Mesendoderm (in vitro differentiated cells): ENCODE measurements at regions not wholly inside any gene's neighbourhood (a gene's known extent, or its start where the extent isn't known, plus 50 kb on each side); places are given as distances from the start of the nearest gene placed in this dataset.

ENCODE experiments used
- DNase-seq: peaks from one replicate; pipeline ENCODE4 v3.0.0; 2013
- H2AK5ac ChIP-seq: 2 replicates; pipeline ENCODE4 v1.6.1; 2013; ENCODE audit warnings: low read length, inconsistent platforms
- H2BK120ac ChIP-seq: 2 replicates; pipeline ENCODE4 v1.6.1; 2013; ENCODE audit warnings: low read depth, mild to moderate bottlenecking, low read length, moderate library complexity, mixed read lengths
- H2BK15ac ChIP-seq: replicated peaks from 2 replicates; pipeline ENCODE4 v1.6.1; 2013; ENCODE audit warnings: low read depth, mild to moderate bottlenecking, moderate library complexity
- H2BK5ac ChIP-seq: 2 replicates; pipeline ENCODE4 v1.6.1; 2013; ENCODE audit warnings: low read length, inconsistent platforms
- H3K18ac ChIP-seq: 2 replicates; pipeline ENCODE4 v1.6.1; 2013; ENCODE audit warnings: mild to moderate bottlenecking, low read length, mixed read lengths
- H3K23ac ChIP-seq: one replicate; pipeline ENCODE4 v1.6.1; 2013; ENCODE audit warnings: low read length
- H3K27ac ChIP-seq: 2 replicates; pipeline ENCODE4 v1.5.1; 2013; ENCODE audit warnings: low read depth, mild to moderate bottlenecking, inconsistent platforms, low read length, moderate library complexity
- H3K27me3 ChIP-seq: 2 replicates; pipeline ENCODE4 v1.6.1; 2013; ENCODE audit warnings: low read length, control low read depth, mild to moderate bottlenecking, inconsistent platforms; ENCODE audit not compliant: insufficient read depth, poor library complexity
- H3K36me3 ChIP-seq: 2 replicates; pipeline ENCODE4 v1.6.1; 2013; ENCODE audit warnings: low read length, inconsistent platforms; ENCODE audit not compliant: control insufficient read depth, insufficient read depth
- H3K4ac ChIP-seq: one replicate; pipeline ENCODE4 v1.6.1; 2013; ENCODE audit warnings: low read depth, mild to moderate bottlenecking, low read length, moderate library complexity
- H3K4me1 ChIP-seq: 2 replicates; pipeline ENCODE4 v1.6.1; 2013; ENCODE audit warnings: low read depth, low read length, inconsistent platforms; ENCODE audit not compliant: control insufficient read depth
- H3K4me2 ChIP-seq: 2 replicates; pipeline ENCODE4 v1.6.1; 2013; ENCODE audit warnings: low read length
- H3K4me3 ChIP-seq: 2 replicates; pipeline ENCODE4 v1.5.1; 2013; ENCODE audit warnings: mild to moderate bottlenecking, low read length
- H3K56ac ChIP-seq: one replicate; pipeline ENCODE4 v1.6.1; 2013; ENCODE audit warnings: low read length
- H3K79me1 ChIP-seq: 2 replicates; pipeline ENCODE4 v1.6.1; 2013; ENCODE audit warnings: low read length, inconsistent platforms
- H3K79me2 ChIP-seq: 2 replicates; pipeline ENCODE4 v1.6.1; 2013; ENCODE audit warnings: mild to moderate bottlenecking, low read length; ENCODE audit not compliant: control insufficient read depth, insufficient read depth
- H3K9ac ChIP-seq: 2 replicates; pipeline ENCODE4 v1.6.1; 2013; ENCODE audit warnings: low read length, inconsistent platforms
- H4K5ac ChIP-seq: one replicate; pipeline ENCODE4 v1.6.1; 2013; ENCODE audit warnings: low read length
- H4K8ac ChIP-seq: one replicate; pipeline ENCODE4 v1.6.1; 2013; ENCODE audit warnings: low read depth, mild to moderate bottlenecking, control low read depth, low read length, moderate library complexity
- WGBS: extraction: QIAGEN DNeasy Blood & Tissue Kit; methylation state at CpG from one replicate; pipeline ENCODE4 v1.1.7; 2013; ENCODE audit warnings: low lambda C conversion rate, missing lambda C conversion rate; ENCODE audit not compliant: insufficient coverage; ENCODE audit errors: extremely low coverage; 5-methylcytosine and 5-hydroxymethylcytosine counted together

DNA sequence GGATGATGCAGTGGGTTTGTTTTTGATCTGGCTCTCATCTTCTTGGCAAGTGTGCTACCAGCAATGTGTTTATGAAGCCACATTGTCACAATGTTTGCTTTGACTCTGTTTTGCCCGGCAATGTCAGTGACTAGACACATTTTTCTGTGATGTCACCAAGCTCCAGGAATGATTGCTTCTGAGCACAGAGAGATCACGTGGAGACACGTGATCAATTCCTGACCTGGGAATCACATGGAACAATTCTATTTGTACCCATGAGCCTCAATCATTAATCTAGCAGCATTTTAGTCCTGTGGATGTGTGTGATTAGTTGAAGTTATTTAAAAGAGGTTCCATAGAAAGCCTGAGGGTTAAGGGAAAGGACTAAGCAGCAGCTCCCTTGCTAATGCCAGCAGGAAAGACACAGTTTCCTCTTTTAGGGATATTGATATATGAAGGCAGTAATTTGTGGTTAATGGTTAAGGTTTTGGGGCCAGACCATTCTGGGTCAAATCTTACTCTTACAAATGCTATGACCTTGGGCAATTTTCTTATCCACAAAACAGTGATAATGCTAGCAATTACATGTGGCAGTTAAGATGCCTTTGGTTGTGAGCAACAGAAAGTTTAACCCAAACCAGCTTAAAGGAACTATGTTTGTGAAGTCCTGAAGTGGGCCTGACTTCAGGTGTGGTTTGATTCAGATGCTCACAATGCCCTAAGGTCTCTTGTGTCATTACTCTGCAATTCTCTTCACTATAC is 59.0 kb downstream of the FASLG start:
- H3K4me2 ChIP-seq: no peak overlapping the region
- no peak overlapping the region for H3K27ac ChIP-seq
- no peak overlapping the region for H2BK5ac ChIP-seq
- H3K4me1 ChIP-seq: no peaks in the 10 kb centered on the region
- no peak overlapping the region for H4K5ac ChIP-seq
- no peaks in the 10 kb centered on the region for H3K79me1 ChIP-seq
- no peak overlapping the region for H3K4me3 ChIP-seq
- H2BK120ac ChIP-seq: no peak overlapping the region
- no peak overlapping the region for H3K56ac ChIP-seq
- H2BK15ac ChIP-seq: no peak overlapping the region
- H3K9ac ChIP-seq: no peak overlapping the region
- no peak overlapping the region for H4K8ac ChIP-seq
- WGBS: no CpG with 5 or more reads among the region's 3 CpGs
- no peak for DNase-seq
- H3K23ac ChIP-seq: no peak overlapping the region
- H3K18ac ChIP-seq: no peak overlapping the region
- H3K27me3 ChIP-seq: no peaks in the 10 kb centered on the region
- H3K4ac ChIP-seq: no peak overlapping the region
- no peaks in the 10 kb centered on the region for H3K79me2 ChIP-seq
- no peak overlapping the region for H2AK5ac ChIP-seq
- no peaks in the 10 kb centered on the region for H3K36me3 ChIP-seq

DNA sequence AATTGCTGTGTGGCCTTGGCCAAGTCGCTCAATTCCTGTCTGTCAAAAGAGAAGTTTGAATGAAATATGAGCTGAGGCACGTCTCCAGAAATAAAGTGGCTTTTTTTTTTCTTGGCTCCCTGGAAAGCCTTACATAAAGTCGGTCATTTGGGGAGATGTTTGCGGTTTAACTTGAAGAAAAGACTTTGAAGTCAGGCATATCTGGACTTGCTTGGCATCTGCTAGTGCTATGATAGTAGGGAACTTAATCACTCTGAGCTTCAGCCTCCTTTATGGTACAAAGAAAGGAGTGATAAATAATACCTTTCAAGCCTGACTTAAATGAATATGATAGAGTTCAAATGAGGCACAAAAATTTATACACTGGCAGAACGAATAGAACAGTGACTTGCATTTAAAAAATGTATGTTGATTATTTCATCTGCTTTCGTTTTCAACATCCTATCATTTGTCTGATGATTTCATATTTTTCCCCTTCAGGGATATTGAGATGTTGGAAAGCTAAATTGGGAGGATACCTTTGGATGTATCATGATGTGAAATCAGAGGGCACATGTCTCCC is 60.2 kb downstream of the FASLG start:
- Histone ChIP-seq H3K9ac (no peak overlapping the region), H3K56ac (no peak overlapping the region), H3K4me1 (no peaks in the 10 kb centered on the region), H2AK5ac (no peak overlapping the region), H4K8ac (no peak overlapping the region), H2BK15ac (no peak overlapping the region), H3K27ac (no peak overlapping the region), H2BK5ac (no peak overlapping the region), H3K36me3 (no peaks in the 10 kb centered on the region), H3K4me3 (no peak overlapping the region), H4K5ac (no peak overlapping the region), H3K23ac (no peak overlapping the region), H3K79me1 (no peaks in the 10 kb centered on the region), H3K4ac (peak overlapping the region; percentile 36), H3K27me3 (no peaks in the 10 kb centered on the region), H3K79me2 (no peaks in the 10 kb centered on the region), H2BK120ac (no peak overlapping the region), H3K4me2 (no peak overlapping the region), H3K18ac (no peak overlapping the region)
- WGBS: no CpG with 5 or more reads among the region's 6 CpGs
- DNase-seq: no peak

DNA sequence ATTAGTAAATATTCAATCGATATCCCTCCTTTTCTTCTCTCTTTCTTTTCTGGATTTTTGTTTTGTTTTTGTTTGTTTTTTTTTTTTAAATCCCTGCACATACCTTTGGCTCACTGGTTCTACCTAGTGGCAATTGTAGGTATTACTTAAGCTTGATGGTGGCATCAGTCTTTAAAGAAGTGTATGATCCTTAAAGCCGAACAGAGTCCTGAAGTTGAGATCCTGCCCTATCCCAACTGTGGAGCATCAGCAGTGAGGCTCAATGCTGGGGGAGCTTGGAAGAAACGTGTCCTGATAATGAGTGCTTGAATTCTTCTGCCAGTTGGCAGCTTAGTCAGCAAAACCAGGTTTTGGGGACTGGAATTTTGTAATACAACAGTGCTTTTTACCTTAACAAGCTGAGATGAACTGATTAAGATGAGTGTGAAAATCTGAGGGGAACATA is 60.8 kb downstream of the FASLG start:
- Histone ChIP-seq H3K56ac (no peak overlapping the region), H2BK5ac (no peak overlapping the region), H3K4me1 (no peaks in the 10 kb centered on the region), H3K4me3 (no peak overlapping the region), H3K79me2 (no peaks in the 10 kb centered on the region), H3K9ac (no peak overlapping the region), H2BK120ac (no peak overlapping the region), H3K23ac (no peak overlapping the region), H3K27me3 (no peaks in the 10 kb centered on the region), H3K4ac (no peak overlapping the region), H2BK15ac (no peak overlapping the region), H4K5ac (no peak overlapping the region), H3K36me3 (no peaks in the 10 kb centered on the region), H3K4me2 (no peak overlapping the region), H3K27ac (no peak overlapping the region), H3K18ac (no peak overlapping the region), H4K8ac (no peak overlapping the region), H3K79me1 (no peaks in the 10 kb centered on the region), H2AK5ac (no peak overlapping the region)
- WGBS: no CpG with 5 or more reads among the region's 3 CpGs
- DNase-seq: peak; percentile 70

DNA sequence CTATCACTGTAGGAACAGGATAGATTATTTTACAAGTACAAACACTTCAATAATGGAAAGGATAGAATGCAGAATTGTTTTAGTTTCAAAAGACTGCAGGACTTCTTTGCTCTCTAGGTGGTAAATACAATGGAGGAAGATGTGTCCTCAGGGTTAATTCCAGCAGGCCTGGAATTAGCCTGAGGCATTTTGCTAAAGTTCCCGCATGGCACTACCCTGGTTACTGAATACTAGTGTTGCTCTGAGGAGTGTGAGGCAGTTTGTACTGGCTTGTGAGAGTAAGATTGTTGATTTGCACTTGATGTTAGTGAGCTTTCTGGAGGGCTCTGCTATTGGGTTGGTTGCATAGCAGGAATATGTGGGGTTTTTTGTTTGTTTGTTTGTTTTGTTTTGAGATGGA is 61.4 kb downstream of the FASLG start:
- H3K9ac ChIP-seq: no peak overlapping the region
- no peaks in the 10 kb centered on the region for H3K36me3 ChIP-seq
- peak; percentile 81 for DNase-seq
- H3K79me2 ChIP-seq: no peaks in the 10 kb centered on the region
- H3K4me1 ChIP-seq: no peaks in the 10 kb centered on the region
- no CpG with 5 or more reads among the region's 1 CpG for WGBS
- H2BK5ac ChIP-seq: no peak overlapping the region
- H3K4me2 ChIP-seq: no peak overlapping the region
- no peak overlapping the region for H3K56ac ChIP-seq
- H4K5ac ChIP-seq: no peak overlapping the region
- H2BK120ac ChIP-seq: no peak overlapping the region
- no peak overlapping the region for H2AK5ac ChIP-seq
- H3K27me3 ChIP-seq: no peaks in the 10 kb centered on the region
- no peak overlapping the region for H3K4ac ChIP-seq
- no peak overlapping the region for H4K8ac ChIP-seq
- no peaks in the 10 kb centered on the region for H3K79me1 ChIP-seq
- no peak overlapping the region for H3K27ac ChIP-seq
- no peak overlapping the region for H3K23ac ChIP-seq
- no peak overlapping the region for H3K4me3 ChIP-seq
- no peak overlapping the region for H3K18ac ChIP-seq
- H2BK15ac ChIP-seq: no peak overlapping the region

DNA sequence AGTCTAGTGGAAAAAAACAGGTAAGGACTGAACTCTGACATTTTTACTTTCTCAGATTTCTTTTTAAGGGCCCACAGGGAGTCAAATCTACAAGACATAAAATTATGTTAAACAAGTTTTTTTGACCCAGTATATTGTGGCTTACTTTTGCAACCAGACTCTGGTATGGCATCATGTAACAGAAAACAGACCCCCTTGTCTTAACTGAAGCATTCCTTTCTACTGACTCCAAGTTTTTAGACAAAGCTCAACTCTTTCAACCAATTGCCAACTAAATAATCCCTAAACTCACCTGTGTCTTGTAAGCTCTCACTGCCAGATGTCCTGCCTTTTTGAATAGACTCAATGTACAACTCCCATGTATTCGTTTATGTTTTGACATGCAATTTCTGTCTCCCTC is 64.3 kb downstream of the FASLG start:
- Histone ChIP-seq H3K4me2 (no peak overlapping the region), H3K9ac (no peak overlapping the region), H2AK5ac (no peak overlapping the region), H3K36me3 (no peaks in the 10 kb centered on the region), H4K8ac (no peak overlapping the region), H4K5ac (no peak overlapping the region), H3K27me3 (no peaks in the 10 kb centered on the region), H2BK15ac (no peak overlapping the region), H3K56ac (no peak overlapping the region), H2BK5ac (no peak overlapping the region), H3K4me3 (no peak overlapping the region), H3K79me2 (no peaks in the 10 kb centered on the region), H3K79me1 (no peaks in the 10 kb centered on the region), H3K27ac (no peak overlapping the region), H2BK120ac (no peak overlapping the region), H3K4me1 (no peaks in the 10 kb centered on the region), H3K18ac (no peak overlapping the region), H3K4ac (no peak overlapping the region), H3K23ac (no peak overlapping the region)
- no CpG with 5 or more reads among the region's 1 CpG for WGBS
- peak; percentile 23 for DNase-seq

DNA sequence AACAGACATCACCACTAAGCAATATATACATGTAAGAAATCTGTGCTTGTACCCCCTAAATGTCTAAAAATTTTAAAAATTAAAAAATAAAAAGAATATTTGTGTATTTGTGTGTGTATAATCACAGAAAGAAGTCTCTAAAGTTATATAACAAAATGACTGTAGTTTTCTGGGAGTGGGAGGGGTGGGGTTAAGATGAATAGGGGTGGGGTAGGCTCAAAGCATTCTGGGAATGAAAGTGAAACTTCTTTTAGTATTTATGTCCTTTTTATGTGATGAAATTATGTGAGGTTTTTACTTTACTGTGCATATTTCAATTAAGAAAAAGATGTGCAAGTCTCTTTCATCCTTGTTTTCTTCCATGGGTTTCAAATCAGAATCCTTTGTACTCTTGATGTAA is 65.3 kb downstream of the FASLG start:
- Histone ChIP-seq H3K79me1 (no peaks in the 10 kb centered on the region), H3K36me3 (no peaks in the 10 kb centered on the region), H3K27ac (no peak overlapping the region), H4K5ac (no peak overlapping the region), H3K56ac (no peak overlapping the region), H3K23ac (no peak overlapping the region), H3K4me1 (no peaks in the 10 kb centered on the region), H3K9ac (no peak overlapping the region), H3K27me3 (no peaks in the 10 kb centered on the region), H2BK120ac (no peak overlapping the region), H4K8ac (no peak overlapping the region), H2BK5ac (no peak overlapping the region), H3K4ac (no peak overlapping the region), H3K4me3 (no peak overlapping the region), H3K79me2 (no peaks in the 10 kb centered on the region), H2AK5ac (no peak overlapping the region), H3K18ac (no peak overlapping the region), H3K4me2 (no peak overlapping the region), H2BK15ac (no peak overlapping the region)
- DNase-seq: no peak
